RWPE1 (cell line): ENCODE measurements at regions not wholly inside any gene's neighbourhood (a gene's known extent, or its start where the extent isn't known, plus 50 kb on each side); places are given as distances from the start of the nearest gene placed in this dataset.
"Not testable (repeated sequence)": the region's sequence is repeated elsewhere in the genome, so short reads cannot be mapped to it uniquely, and the experiment has no call there.

Source experiments
- CTCF ChIA-PET: fragments of 350-600 bp; sonication (Branson Sonifier 250); formaldehyde crosslinking; extraction: SDS; loops from one replicate; lab custom pipeline; 2021; lab: Yijun Ruan, JAX
- POLR2A ChIA-PET: fragments of 400-600 bp; formaldehyde crosslinking; extraction: SDS; loops from one replicate; lab custom pipeline; 2020; ENCODE audit warnings: antibody characterized with exemption; ENCODE audit not compliant: low non-redundant PET; lab: Yijun Ruan, JAX
- DNase-seq: peaks from one replicate; pipeline ENCODE4 v3.0.0; 2012; ENCODE audit warnings: low spot score
- H3K27ac ChIP-seq: fragments of 450-650 bp; 2 replicates; pipeline ENCODE4 v1.5.1; 2017
- CTCF ChIP-seq: fragments of 450-650 bp; conservative IDR thresholded peaks from 2 replicates; pipeline ENCODE4 v1.5.1; 2017; ENCODE audit warnings: low read depth, mild to moderate bottlenecking

GRCh38 chr6:90368001-90368400 is 71.4 kb upstream of the BACH2 start:
- no peak for TF ChIP-seq CTCF
- DNase-seq = no peak
- H3K27ac ChIP-seq = no peak overlapping the region; the same call in 1 of the 2 replicates
- ChIA-PET POLR2A (no interaction called here), CTCF (interaction anchor here (0.6 to 0.9 kb wide), 2 partner anchors 26 to 250 kb away, joined by 3 to 4 read pairs; no protein-coding TSS in a partner anchor)

DNA sequence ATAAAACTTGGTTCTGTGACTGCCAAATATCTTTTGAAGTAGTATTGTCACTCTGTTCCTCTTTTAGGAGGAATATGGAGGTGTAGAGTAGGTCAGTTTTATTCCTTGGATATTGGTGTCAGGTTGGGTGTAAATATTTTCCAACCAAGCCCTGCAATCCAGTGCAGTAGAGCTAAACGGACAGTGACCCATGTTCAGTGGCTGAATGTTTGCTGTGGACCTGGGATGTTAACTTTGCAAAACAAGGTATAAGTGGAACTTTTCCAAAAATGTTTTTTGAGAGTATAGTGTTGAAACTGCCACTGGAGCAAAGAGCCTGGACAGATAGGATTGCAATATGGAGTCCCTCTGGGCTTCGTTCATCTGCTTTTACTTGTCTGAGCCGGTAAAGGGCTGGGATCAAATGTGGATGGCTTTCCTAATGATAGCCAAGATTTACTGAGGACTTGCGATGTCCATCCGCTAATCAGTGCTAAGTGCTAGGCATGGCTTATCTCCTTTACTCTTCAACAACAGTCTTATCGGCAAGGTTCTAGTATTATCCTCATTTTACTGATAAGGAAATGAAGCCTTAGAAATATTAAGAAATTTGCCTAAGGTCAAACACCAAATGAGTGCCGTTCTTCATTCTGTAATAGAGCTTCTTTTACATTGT is 69.0 kb upstream of the BACH2 start:
- H3K27ac ChIP-seq = no peak overlapping the region
- no peak for TF ChIP-seq CTCF
- POLR2A ChIA-PET = no interaction called here
- DNase-seq = no peak
- CTCF ChIA-PET = no interaction called here

- ChIA-PET POLR2A (no interaction called here), CTCF (no interaction called here)
- no peak overlapping the region for H3K27ac ChIP-seq
- no peak for DNase-seq
- no peak for TF ChIP-seq CTCF
Observed at GRCh38 chr6:90365002-90365401, 68.4 kb upstream of the BACH2 start.

DNA sequence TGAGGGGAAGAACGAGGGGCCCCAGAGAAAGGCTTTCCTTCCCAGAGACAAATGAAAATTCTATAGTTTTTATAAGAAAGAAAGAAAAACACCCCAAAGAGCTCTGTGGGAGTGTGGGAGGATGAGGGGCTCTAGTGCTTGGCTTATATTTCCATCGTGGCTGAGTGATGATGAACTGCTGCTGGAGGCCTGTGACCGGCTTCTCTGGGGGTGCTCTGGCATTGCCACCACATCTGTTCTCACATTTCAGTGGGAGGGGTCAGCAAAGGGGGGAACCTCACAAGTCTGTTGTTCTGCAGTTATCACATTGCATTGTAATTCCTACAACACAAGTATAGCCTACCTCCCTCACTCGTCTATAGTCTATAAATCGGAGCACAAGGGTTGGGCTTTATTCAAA is 67.6 kb upstream of the BACH2 start:
- no peak for DNase-seq
- TF ChIP-seq CTCF = no peak
- POLR2A ChIA-PET = no interaction called here
- no peak overlapping the region for H3K27ac ChIP-seq
- CTCF ChIA-PET = no interaction called here

DNA sequence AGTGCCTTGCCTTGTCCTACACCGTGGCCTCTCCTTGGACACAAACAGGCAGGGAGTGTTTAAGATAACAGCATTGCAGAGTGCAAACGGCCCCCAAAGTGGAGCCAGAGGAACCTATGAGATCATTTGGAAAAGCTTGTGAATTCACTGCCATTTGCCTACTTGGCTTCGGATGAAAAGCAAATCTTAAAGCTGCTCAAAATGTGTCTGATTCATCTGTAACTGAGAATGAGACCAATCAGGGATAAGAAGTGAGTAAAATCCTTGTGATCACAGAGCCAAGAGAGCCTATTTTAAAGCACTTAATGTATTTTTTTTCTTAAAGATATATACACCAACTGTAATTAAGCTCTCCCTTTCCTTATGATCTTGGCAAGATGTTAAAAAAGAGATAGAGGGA is 65.7 kb upstream of the BACH2 start:
- no peak for TF ChIP-seq CTCF
- ChIA-PET POLR2A (no interaction called here), CTCF (interaction anchor here (0.6 kb wide), 1 partner anchor 223 kb away, joined by 5 read pairs; no protein-coding TSS in a partner anchor)
- DNase-seq = no peak
- H3K27ac ChIP-seq = peak overlapping the region; percentile 43

DNA sequence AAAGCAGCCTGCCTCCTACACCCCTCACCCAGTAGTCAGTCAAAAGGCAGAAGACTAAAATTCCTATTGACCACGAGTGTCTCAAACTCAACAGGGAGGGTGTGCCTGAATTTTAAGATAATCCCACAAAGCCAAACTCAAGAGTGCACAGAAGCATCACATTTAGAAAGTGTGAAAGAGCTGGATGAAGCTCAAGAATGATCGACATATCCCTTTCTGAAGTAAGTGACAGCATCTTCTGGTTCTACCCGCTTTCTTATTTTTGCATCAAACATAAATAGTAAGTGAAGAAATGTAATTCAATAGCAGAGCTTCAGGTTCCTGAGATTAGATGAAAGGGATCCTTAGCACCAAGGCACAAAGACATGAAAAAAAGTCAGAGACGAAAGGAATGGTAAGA is 64.5 kb upstream of the BACH2 start:
- CTCF ChIA-PET = no interaction called here
- no peak for TF ChIP-seq CTCF
- POLR2A ChIA-PET = no interaction called here
- no peak for DNase-seq
- no peak overlapping the region for H3K27ac ChIP-seq

DNA sequence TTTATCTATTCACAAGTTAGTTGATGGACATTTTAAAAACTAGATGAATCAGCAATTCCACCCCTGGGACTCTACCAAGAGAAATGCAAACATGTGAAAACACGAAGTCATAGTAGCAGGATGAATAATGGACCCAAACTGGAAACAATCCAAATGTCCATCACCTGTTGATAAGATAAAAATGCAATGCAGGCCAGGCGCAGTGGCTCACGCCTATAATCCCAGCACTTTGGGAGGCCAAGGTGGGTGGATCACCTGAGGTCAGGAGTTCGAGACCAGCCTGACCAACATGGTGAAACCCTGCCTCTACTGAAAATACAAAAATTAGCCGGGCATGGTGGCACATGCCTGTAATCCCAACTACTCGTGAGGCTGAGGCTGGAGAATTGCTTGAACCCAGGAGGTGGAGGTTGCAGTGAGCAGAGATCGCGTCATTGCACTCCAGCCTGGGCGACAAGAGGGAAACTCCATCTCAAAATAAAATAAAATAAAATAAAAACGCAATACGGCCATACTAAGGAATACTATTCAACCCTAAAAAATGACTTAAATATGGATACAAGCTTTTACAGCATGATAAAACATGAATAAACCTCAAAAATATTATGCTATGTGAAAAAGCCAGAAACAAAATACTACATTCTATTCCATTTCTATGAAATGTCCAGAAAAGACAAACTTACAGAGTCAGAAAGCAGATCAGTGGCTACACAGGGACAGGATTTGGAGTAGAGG is 61.6 kb upstream of the BACH2 start:
- POLR2A ChIA-PET, CTCF ChIA-PET: not testable (repeated sequence)
- peak; percentile 81 for DNase-seq
- peak overlapping the region; percentile 50; the same call in 1 of the 2 replicates for H3K27ac ChIP-seq
